HL-60 (cell line): ENCODE measurements at regions not wholly inside any gene's neighbourhood (a gene's known extent, or its start where the extent isn't known, plus 50 kb on each side); places are given as distances from the start of the nearest gene placed in this dataset.

Source experiments
- POLR2AphosphoS5 ChIP-seq: IDR thresholded peaks from 2 replicates; pipeline ENCODE4 v1.6.1; 2012; ENCODE audit warnings: low read depth
- TF ChIP-seq, protein P1 (sequence below): IDR thresholded peaks from one replicate; pipeline ENCODE4 v1.5.1; 2011; ENCODE audit warnings: low read length, control low read depth, inconsistent platforms; ENCODE audit not compliant: insufficient read depth
- TF ChIP-seq, protein P2 (sequence below): IDR thresholded peaks from 2 replicates; pipeline ENCODE4 v1.6.1; 2012; ENCODE audit warnings: low read depth; ENCODE audit not compliant: insufficient replicate concordance

DNA sequence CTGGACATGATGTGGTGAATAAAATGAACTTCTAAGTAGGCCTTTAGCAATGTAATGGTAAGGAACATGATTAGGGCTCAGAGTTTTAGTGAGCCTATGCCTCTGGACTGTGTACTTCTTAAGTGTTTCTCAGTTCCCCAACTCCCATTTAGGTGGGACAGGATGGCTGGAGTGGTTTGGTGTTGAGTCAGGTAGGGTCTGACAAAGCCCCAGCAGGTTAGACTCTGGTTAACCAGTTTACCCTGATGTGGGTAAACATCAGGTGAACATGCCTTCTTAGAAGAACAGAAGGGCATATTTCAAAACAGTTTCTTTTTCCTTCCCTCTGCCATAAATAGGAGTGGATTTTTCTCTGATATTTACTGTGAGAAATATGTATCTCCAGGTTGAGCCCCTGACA lies 1548.7 kb downstream of the GRIK2 start:
- TF ChIP-seq, protein P1, sequence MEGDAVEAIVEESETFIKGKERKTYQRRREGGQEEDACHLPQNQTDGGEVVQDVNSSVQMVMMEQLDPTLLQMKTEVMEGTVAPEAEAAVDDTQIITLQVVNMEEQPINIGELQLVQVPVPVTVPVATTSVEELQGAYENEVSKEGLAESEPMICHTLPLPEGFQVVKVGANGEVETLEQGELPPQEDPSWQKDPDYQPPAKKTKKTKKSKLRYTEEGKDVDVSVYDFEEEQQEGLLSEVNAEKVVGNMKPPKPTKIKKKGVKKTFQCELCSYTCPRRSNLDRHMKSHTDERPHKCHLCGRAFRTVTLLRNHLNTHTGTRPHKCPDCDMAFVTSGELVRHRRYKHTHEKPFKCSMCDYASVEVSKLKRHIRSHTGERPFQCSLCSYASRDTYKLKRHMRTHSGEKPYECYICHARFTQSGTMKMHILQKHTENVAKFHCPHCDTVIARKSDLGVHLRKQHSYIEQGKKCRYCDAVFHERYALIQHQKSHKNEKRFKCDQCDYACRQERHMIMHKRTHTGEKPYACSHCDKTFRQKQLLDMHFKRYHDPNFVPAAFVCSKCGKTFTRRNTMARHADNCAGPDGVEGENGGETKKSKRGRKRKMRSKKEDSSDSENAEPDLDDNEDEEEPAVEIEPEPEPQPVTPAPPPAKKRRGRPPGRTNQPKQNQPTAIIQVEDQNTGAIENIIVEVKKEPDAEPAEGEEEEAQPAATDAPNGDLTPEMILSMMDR, result no peak
- TF ChIP-seq POLR2AphosphoS5, result no peak
- TF ChIP-seq, protein P2, sequence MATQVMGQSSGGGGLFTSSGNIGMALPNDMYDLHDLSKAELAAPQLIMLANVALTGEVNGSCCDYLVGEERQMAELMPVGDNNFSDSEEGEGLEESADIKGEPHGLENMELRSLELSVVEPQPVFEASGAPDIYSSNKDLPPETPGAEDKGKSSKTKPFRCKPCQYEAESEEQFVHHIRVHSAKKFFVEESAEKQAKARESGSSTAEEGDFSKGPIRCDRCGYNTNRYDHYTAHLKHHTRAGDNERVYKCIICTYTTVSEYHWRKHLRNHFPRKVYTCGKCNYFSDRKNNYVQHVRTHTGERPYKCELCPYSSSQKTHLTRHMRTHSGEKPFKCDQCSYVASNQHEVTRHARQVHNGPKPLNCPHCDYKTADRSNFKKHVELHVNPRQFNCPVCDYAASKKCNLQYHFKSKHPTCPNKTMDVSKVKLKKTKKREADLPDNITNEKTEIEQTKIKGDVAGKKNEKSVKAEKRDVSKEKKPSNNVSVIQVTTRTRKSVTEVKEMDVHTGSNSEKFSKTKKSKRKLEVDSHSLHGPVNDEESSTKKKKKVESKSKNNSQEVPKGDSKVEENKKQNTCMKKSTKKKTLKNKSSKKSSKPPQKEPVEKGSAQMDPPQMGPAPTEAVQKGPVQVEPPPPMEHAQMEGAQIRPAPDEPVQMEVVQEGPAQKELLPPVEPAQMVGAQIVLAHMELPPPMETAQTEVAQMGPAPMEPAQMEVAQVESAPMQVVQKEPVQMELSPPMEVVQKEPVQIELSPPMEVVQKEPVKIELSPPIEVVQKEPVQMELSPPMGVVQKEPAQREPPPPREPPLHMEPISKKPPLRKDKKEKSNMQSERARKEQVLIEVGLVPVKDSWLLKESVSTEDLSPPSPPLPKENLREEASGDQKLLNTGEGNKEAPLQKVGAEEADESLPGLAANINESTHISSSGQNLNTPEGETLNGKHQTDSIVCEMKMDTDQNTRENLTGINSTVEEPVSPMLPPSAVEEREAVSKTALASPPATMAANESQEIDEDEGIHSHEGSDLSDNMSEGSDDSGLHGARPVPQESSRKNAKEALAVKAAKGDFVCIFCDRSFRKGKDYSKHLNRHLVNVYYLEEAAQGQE, result no peak
